ENCODE measurements at regions not wholly inside any gene's neighbourhood (a gene's known extent, or its start where the extent isn't known, plus 50 kb on each side); places are given as distances from the start of the nearest gene placed in this dataset.

DNA sequence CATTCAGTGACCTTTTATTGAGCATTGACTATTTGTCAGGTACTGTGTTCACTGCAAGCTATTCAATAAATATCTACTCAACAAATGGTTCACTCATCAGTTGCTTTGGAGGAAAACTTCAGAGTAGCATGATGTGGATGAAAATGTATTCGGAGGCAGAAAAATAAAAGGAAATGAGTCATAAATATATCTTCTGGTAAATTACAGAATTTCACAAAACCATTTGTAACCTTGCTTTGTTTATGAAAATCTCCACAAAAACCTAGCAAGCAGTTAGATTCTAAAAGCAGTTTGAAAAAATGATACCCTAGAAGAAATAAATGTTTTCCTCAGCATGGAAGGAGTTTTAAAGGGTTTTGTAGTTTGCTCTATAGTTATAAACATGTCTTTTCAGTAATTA, 399.6 kb downstream of the LMO7 start:
- dilution Hi-C loops (cut with MboI; ENCODE audit: extremely low pct_ligation_motif_present, low sequenced_read_pairs): no loop called here
- H3K4me1 ChIP-seq (ENCODE audit: control insufficient read depth, extremely low read depth, insufficient read depth, low read length): no peaks in the 10 kb centered on the region
- H3K9ac ChIP-seq (ENCODE audit: control insufficient read depth, extremely low read depth, insufficient read depth, low read length): no peak overlapping the region
- no peak overlapping the region for H3K4me3 ChIP-seq (ENCODE audit: control insufficient read depth in 2 of 3, extremely low read depth in 1 of 3, insufficient read depth in 2 of 3, low read depth in 1 of 3, low read length in 3 of 3)
- H4K20me1 ChIP-seq (ENCODE audit: control insufficient read depth, extremely low read depth, insufficient read depth, low read length): no peaks in the 10 kb centered on the region
- DNase-seq (ENCODE audit: low read depth, low spot score) (no peak), FAIRE-seq (no peak)
- no peaks in the 10 kb centered on the region for H3K9me1 ChIP-seq (ENCODE audit: control insufficient read depth, extremely low read depth, insufficient read depth, low read length)
- H3K27ac ChIP-seq (ENCODE audit: control insufficient read depth, insufficient read depth, low read length): no peak overlapping the region
- H3K9me3 ChIP-seq (ENCODE audit: control insufficient read depth, low read depth, low read length): no peaks in the 10 kb centered on the region
- H3K27me3 ChIP-seq (ENCODE audit: control insufficient read depth, extremely low read depth, insufficient read depth, low read length): no peaks in the 10 kb centered on the region
- TF ChIP-seq EZH2 (IDR thresholded peaks at IDR 0.05; ENCODE audit: low read length): no peak
- TF ChIP-seq, protein P1, sequence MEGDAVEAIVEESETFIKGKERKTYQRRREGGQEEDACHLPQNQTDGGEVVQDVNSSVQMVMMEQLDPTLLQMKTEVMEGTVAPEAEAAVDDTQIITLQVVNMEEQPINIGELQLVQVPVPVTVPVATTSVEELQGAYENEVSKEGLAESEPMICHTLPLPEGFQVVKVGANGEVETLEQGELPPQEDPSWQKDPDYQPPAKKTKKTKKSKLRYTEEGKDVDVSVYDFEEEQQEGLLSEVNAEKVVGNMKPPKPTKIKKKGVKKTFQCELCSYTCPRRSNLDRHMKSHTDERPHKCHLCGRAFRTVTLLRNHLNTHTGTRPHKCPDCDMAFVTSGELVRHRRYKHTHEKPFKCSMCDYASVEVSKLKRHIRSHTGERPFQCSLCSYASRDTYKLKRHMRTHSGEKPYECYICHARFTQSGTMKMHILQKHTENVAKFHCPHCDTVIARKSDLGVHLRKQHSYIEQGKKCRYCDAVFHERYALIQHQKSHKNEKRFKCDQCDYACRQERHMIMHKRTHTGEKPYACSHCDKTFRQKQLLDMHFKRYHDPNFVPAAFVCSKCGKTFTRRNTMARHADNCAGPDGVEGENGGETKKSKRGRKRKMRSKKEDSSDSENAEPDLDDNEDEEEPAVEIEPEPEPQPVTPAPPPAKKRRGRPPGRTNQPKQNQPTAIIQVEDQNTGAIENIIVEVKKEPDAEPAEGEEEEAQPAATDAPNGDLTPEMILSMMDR (optimal IDR thresholded peaks at IDR 0.05 in 1 of 3, IDR thresholded peaks at IDR 0.05 in 1 of 3, conservative IDR thresholded peaks at IDR 0.05 in 1 of 3; ENCODE audit: extremely low read depth in 1 of 3, insufficient read depth in 2 of 3, low read length in 3 of 3): no peak
- H3K79me2 ChIP-seq (ENCODE audit: control insufficient read depth, insufficient read depth, low read length): no peaks in the 10 kb centered on the region
- no peak overlapping the region for H3K4me2 ChIP-seq (ENCODE audit: control insufficient read depth, extremely low read depth, insufficient read depth, low read depth, low read length)
- H2AFZ ChIP-seq (ENCODE audit: control insufficient read depth, low read length): no peak overlapping the region
- H3K36me3 ChIP-seq (ENCODE audit: control insufficient read depth in 2 of 2, extremely low read depth in 1 of 2, insufficient read depth in 2 of 2, low read length in 2 of 2): no peaks in the 10 kb centered on the region

DNA sequence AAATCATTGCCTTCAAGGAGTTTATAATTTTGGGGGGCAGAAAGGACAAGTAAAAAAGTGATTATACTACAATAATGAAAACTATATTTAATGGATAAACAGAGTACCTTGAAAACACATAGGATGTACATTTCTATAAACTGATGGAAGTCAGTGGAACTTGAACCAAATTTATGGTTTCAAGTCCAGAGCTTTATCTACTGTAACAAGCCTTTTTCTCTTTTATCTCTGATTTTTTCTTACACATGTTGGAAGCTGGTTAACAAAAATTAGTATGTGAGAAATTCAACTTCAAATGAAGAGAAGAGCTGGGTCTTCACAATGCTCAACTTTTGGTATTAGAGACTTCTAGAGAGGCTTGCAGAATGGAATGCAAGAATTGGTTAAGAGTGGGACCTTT, 393.6 kb downstream of the LMO7 start:
- Histone ChIP-seq H3K9ac (ENCODE audit: control insufficient read depth, extremely low read depth, insufficient read depth, low read length) (no peak overlapping the region), H3K9me1 (ENCODE audit: control insufficient read depth, extremely low read depth, insufficient read depth, low read length) (no peaks in the 10 kb centered on the region), H4K20me1 (ENCODE audit: control insufficient read depth, extremely low read depth, insufficient read depth, low read length) (no peaks in the 10 kb centered on the region), H3K27me3 (ENCODE audit: control insufficient read depth, extremely low read depth, insufficient read depth, low read length) (no peaks in the 10 kb centered on the region), H3K36me3 (ENCODE audit: control insufficient read depth in 2 of 2, extremely low read depth in 1 of 2, insufficient read depth in 2 of 2, low read length in 2 of 2) (no peaks in the 10 kb centered on the region), H3K4me2 (ENCODE audit: control insufficient read depth, extremely low read depth, insufficient read depth, low read depth, low read length) (no peak overlapping the region), H3K4me3 (ENCODE audit: control insufficient read depth in 2 of 3, extremely low read depth in 1 of 3, insufficient read depth in 2 of 3, low read depth in 1 of 3, low read length in 3 of 3) (no peak overlapping the region), H3K79me2 (ENCODE audit: control insufficient read depth, insufficient read depth, low read length) (no peaks in the 10 kb centered on the region), H2AFZ (ENCODE audit: control insufficient read depth, low read length) (no peak overlapping the region), H3K4me1 (ENCODE audit: control insufficient read depth, extremely low read depth, insufficient read depth, low read length) (no peaks in the 10 kb centered on the region), H3K9me3 (ENCODE audit: control insufficient read depth, low read depth, low read length) (no peaks in the 10 kb centered on the region), H3K27ac (ENCODE audit: control insufficient read depth, insufficient read depth, low read length) (no peak overlapping the region)
- FAIRE-seq (no peak), DNase-seq (ENCODE audit: low read depth, low spot score) (no peak)
- dilution Hi-C loops (cut with MboI; ENCODE audit: extremely low pct_ligation_motif_present, low sequenced_read_pairs): no loop called here
- no peak for TF ChIP-seq EZH2 (IDR thresholded peaks at IDR 0.05; ENCODE audit: low read length)
- TF ChIP-seq, protein P1 (optimal IDR thresholded peaks at IDR 0.05 in 1 of 3, IDR thresholded peaks at IDR 0.05 in 1 of 3, conservative IDR thresholded peaks at IDR 0.05 in 1 of 3; ENCODE audit: extremely low read depth in 1 of 3, insufficient read depth in 2 of 3, low read length in 3 of 3): no peak
